Smooth muscle cell (in vitro differentiated cells): ENCODE measurements at regions not wholly inside any gene's neighbourhood (a gene's known extent, or its start where the extent isn't known, plus 50 kb on each side); places are given as distances from the start of the nearest gene placed in this dataset.

Experiments used
- DNase-seq: peaks from one replicate; lab custom pipeline; 2025; ENCODE audit not compliant: unreplicated experiment; lab: John Stamatoyannopoulos, UW
- H2AFZ ChIP-seq: fragments of 200-600 bp; sonication (generic); 2 replicates; pipeline ENCODE4 v1.6.0; 2016; ENCODE audit warnings: antibody characterized with exemption, low read depth, mild to moderate bottlenecking
- H3F3A ChIP-seq: fragments of 200-600 bp; sonication (generic); 2 replicates; pipeline ENCODE4 v1.6.0; 2017; ENCODE audit warnings: antibody characterized with exemption, low read depth
- H3K27ac ChIP-seq: fragments of 200-600 bp; sonication (generic); 2 replicates; pipeline ENCODE4 v1.5.1; 2016; ENCODE audit warnings: low read depth, mild to moderate bottlenecking
- H3K27me3 ChIP-seq: fragments of 200-600 bp; sonication (generic); 2 replicates; pipeline ENCODE4 v1.6.1; 2016; ENCODE audit warnings: low read depth, mild to moderate bottlenecking
- H3K36me3 ChIP-seq: fragments of 200-600 bp; sonication (generic); 2 replicates; pipeline ENCODE4 v1.5.1; 2016; ENCODE audit warnings: low read depth
- H3K4me1 ChIP-seq: fragments of 200-600 bp; sonication (generic); 2 replicates; pipeline ENCODE4 v1.5.1; 2016; ENCODE audit warnings: low read depth
- H3K4me2 ChIP-seq: fragments of 200-600 bp; sonication (generic); 2 replicates; pipeline ENCODE4 v1.6.0; 2016; ENCODE audit warnings: mild to moderate bottlenecking
- H3K4me3 ChIP-seq: fragments of 200-600 bp; sonication (generic); 2 replicates; pipeline ENCODE4 v1.5.1; 2016; ENCODE audit warnings: mild to moderate bottlenecking
- H3K79me2 ChIP-seq: fragments of 200-600 bp; sonication (generic); 2 replicates; pipeline ENCODE4 v1.6.0; 2016; ENCODE audit warnings: low read depth, mild to moderate bottlenecking
- H3K9ac ChIP-seq: fragments of 200-600 bp; sonication (generic); 2 replicates; pipeline ENCODE4 v1.6.0; 2016; ENCODE audit warnings: low read depth
- H3K9me3 ChIP-seq: fragments of 200-600 bp; sonication (generic); replicated peaks from 2 replicates; pipeline ENCODE4 v1.5.1; 2016; ENCODE audit warnings: low read depth
- H4K20me1 ChIP-seq: fragments of 200-600 bp; sonication (generic); 2 replicates; pipeline ENCODE4 v1.6.0; 2016; ENCODE audit warnings: low read depth
- CTCF ChIP-seq: fragments of 200-600 bp; sonication (generic); IDR thresholded peaks from 2 replicates; pipeline ENCODE4 v1.5.1; 2017; ENCODE audit warnings: borderline replicate concordance, mild to moderate bottlenecking, antibody characterized with exemption; ENCODE audit not compliant: insufficient read depth, poor library complexity, severe bottlenecking
- WGBS: methylation state at CpG from one replicate; pipeline ENCODE4 v1.1.7; 2016; ENCODE audit warnings: low lambda C conversion rate; 5-methylcytosine and 5-hydroxymethylcytosine counted together

- Histone ChIP-seq H3F3A (no peaks in the 10 kb centered on the region), H3K4me3 (no peak overlapping the region)
- no peak for DNase-seq
These were observed 53.3 kb upstream of the ATP10B start for GRCh38 chr5:160905285-160905684.

GRCh38 chr5:160904591-160904990, 52.6 kb upstream of the ATP10B start:
- Histone ChIP-seq H3K79me2 (no peaks in the 10 kb centered on the region), H4K20me1 (no peaks in the 10 kb centered on the region), H3K4me2 (no peak overlapping the region), H3K9me3 (no peaks in the 10 kb centered on the region), H3K27ac (no peak overlapping the region), H3K9ac (no peak overlapping the region), H3F3A (no peaks in the 10 kb centered on the region), H3K4me1 (no peaks in the 10 kb centered on the region), H2AFZ (no peak overlapping the region), H3K36me3 (no peaks in the 10 kb centered on the region), H3K4me3 (no peak overlapping the region), H3K27me3 (no peaks in the 10 kb centered on the region)
- TF ChIP-seq CTCF = no peak
- DNase-seq = no peak
- WGBS = 86% methylated on average over 3 of the region's 3 CpGs

More at GRCh38 chr5:160905285-160905684, 53.3 kb upstream of the ATP10B start:
- H4K20me1 ChIP-seq = no peaks in the 10 kb centered on the region
- H3K9ac ChIP-seq = no peak overlapping the region
- no peak for TF ChIP-seq CTCF
- no peaks in the 10 kb centered on the region for H3K36me3 ChIP-seq
- H2AFZ ChIP-seq = no peak overlapping the region
- no peaks in the 10 kb centered on the region for H3K79me2 ChIP-seq
- H3K9me3 ChIP-seq = no peaks in the 10 kb centered on the region
- H3K4me1 ChIP-seq = no peaks in the 10 kb centered on the region
- WGBS = 73% methylated on average over 1 of the region's 1 CpG
- no peak overlapping the region for H3K4me2 ChIP-seq
- no peak overlapping the region for H3K27ac ChIP-seq
- no peaks in the 10 kb centered on the region for H3K27me3 ChIP-seq

- Histone ChIP-seq H4K20me1 (no peaks in the 10 kb centered on the region), H3K9ac (no peak overlapping the region), H3K4me2 (no peak overlapping the region), H3K9me3 (no peaks in the 10 kb centered on the region), H2AFZ (no peak overlapping the region), H3K4me1 (no peaks in the 10 kb centered on the region), H3K27me3 (no peaks in the 10 kb centered on the region), H3K27ac (no peak overlapping the region), H3K36me3 (no peaks in the 10 kb centered on the region), H3K79me2 (no peaks in the 10 kb centered on the region), H3K4me3 (no peak overlapping the region), H3F3A (no peaks in the 10 kb centered on the region)
- WGBS = 52% methylated on average over 1 of the region's 1 CpG
- DNase-seq = no peak
- TF ChIP-seq CTCF = no peak
These were observed 51.5 kb upstream of the ATP10B start for GRCh38 chr5:160903551-160903950.

- no peak overlapping the region for H3K9ac ChIP-seq
- no peak overlapping the region for H3K27ac ChIP-seq
- no peaks in the 10 kb centered on the region for H3K27me3 ChIP-seq
- WGBS = 57% methylated on average over 3 of the region's 3 CpGs
- no peak overlapping the region for H2AFZ ChIP-seq
- no peaks in the 10 kb centered on the region for H3K4me1 ChIP-seq
- no peaks in the 10 kb centered on the region for H4K20me1 ChIP-seq
- no peaks in the 10 kb centered on the region for H3K36me3 ChIP-seq
- no peaks in the 10 kb centered on the region for H3K79me2 ChIP-seq
- no peak for TF ChIP-seq CTCF
- no peak for DNase-seq
- H3F3A ChIP-seq = no peaks in the 10 kb centered on the region
- H3K4me3 ChIP-seq = no peak overlapping the region
- H3K4me2 ChIP-seq = no peak overlapping the region
- H3K9me3 ChIP-seq = no peaks in the 10 kb centered on the region
These were observed 51.1 kb upstream of the ATP10B start for GRCh38 chr5:160903076-160903475.
